Esophagus muscularis mucosa (tissue), 4 donors: ENCODE measurements at regions not wholly inside any gene's neighbourhood (a gene's known extent, or its start where the extent isn't known, plus 50 kb on each side); places are given as distances from the start of the nearest gene placed in this dataset.
"Not testable (repeated sequence)": the region's sequence is repeated elsewhere in the genome, so short reads cannot be mapped to it uniquely, and the experiment has no call there.

Source experiments
- DNase-seq: peaks from one replicate; pipeline ENCODE4 v3.0.0-alpha.2; 2017; ENCODE audit errors: extremely low spot score
- H3K27ac ChIP-seq, 4 donors: fragments of 200-600 bp; sonication (generic); replicated peaks in 1 of 4; 1 replicate in 3 of 4; 2 replicates in 1 of 4; pipeline ENCODE4 v1.5.1; 2016 to 2019; ENCODE audit warnings: mild to moderate bottlenecking in 1 of 4
- H3K27me3 ChIP-seq, 4 donors: fragments of 200-600 bp; sonication (generic); one replicate each; pipeline versions ENCODE4 v1.5.1 to v1.6.0; 2016 to 2019
- H3K36me3 ChIP-seq, 4 donors: fragments of 200-600 bp; sonication (generic); one replicate each; pipeline ENCODE4 v1.5.1; 2016 to 2019
- H3K4me1 ChIP-seq, 4 donors: fragments of 200-600 bp; sonication (generic); one replicate each; pipeline ENCODE4 v1.5.1; 2016 to 2019
- H3K4me3 ChIP-seq, 4 donors: fragments of 200-600 bp; sonication (generic); 1 replicate in 2 of 4; 2 replicates in 2 of 4; pipeline ENCODE4 v1.5.1; 2016 to 2019; ENCODE audit warnings: mild to moderate bottlenecking in 4 of 4, moderate library complexity in 1 of 4
- H3K9me3 ChIP-seq, 4 donors: fragments of 200-600 bp; sonication (generic); 1 replicate in 3 of 4; 2 replicates in 1 of 4; pipeline ENCODE4 v1.5.1; 2016 to 2019
- EP300 ChIP-seq: sonication (generic); formaldehyde crosslinking; IDR thresholded peaks from one replicate; pipeline ENCODE4 v1.6.1; 2017; ENCODE audit warnings: antibody characterized with exemption
- POLR2A ChIP-seq: fragments of 450-650 bp; IDR thresholded peaks from one replicate; pipeline ENCODE4 v1.6.1; 2017; ENCODE audit warnings: antibody characterized with exemption, moderate library complexity, mild to moderate bottlenecking, low read depth
- POLR2AphosphoS5 ChIP-seq, 2 donors: sonication (generic); formaldehyde crosslinking; IDR thresholded peaks; one replicate each; pipeline ENCODE4 v1.6.1; 2017; ENCODE audit warnings: antibody characterized with exemption in 2 of 2
- WGBS: methylation state at CpG from one replicate; pipeline ENCODE4 v1.1.5; 2018; 5-methylcytosine and 5-hydroxymethylcytosine counted together
- intact Hi-C: fragments of 100-400 bp; cut with DNase I; formaldehyde crosslinking; loops from one replicate; pipeline ENCODE4 v1.15.1; 2023
- TF ChIP-seq, protein P1 (sequence below), 3 experiments: fragments of 200-600 bp in 2 of 3; fragments of 450-650 bp in 1 of 3; sonication (generic) in 2 of 3; IDR thresholded peaks; one replicate each; pipeline ENCODE4 v1.5.1; 2017 to 2019; ENCODE audit warnings: antibody characterized with exemption in 3 of 3, mild to moderate bottlenecking in 2 of 3, moderate library complexity in 1 of 3

DNA sequence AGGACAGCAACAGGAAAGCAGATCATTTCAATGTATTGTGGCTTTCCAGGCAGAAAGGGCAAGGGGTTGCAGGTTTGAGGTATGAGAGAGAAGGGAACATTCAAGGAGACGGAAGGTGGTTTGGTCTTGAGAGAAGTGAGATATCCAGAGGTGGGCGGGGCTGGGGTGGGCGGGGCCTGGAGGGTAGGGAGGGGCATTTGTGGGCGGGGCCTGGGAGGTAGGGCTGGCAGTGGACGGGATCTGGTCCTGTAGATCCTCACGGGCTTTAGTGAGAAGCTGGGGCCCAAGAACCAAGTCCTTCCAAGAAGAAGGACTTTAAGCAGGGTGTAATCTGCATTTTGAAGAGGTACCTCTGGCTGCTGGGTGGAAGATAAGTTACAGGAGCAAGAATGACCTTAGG, 199.2 kb downstream of the MN1 start:
- Histone ChIP-seq H3K4me3 (no peak overlapping the region), H3K4me1 (no peaks in the 10 kb centered on the region), H3K9me3 (peaks cover 0 to 9% (median 2%) of the 10 kb centered on the region in 4 donors), H3K36me3 (no peaks in the 10 kb centered on the region), H3K27me3 (no peaks in the 10 kb centered on the region), H3K27ac (no peak overlapping the region)
- no peak for TF ChIP-seq EP300
- TF ChIP-seq, protein P1, sequence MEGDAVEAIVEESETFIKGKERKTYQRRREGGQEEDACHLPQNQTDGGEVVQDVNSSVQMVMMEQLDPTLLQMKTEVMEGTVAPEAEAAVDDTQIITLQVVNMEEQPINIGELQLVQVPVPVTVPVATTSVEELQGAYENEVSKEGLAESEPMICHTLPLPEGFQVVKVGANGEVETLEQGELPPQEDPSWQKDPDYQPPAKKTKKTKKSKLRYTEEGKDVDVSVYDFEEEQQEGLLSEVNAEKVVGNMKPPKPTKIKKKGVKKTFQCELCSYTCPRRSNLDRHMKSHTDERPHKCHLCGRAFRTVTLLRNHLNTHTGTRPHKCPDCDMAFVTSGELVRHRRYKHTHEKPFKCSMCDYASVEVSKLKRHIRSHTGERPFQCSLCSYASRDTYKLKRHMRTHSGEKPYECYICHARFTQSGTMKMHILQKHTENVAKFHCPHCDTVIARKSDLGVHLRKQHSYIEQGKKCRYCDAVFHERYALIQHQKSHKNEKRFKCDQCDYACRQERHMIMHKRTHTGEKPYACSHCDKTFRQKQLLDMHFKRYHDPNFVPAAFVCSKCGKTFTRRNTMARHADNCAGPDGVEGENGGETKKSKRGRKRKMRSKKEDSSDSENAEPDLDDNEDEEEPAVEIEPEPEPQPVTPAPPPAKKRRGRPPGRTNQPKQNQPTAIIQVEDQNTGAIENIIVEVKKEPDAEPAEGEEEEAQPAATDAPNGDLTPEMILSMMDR (IDR thresholded peaks at IDR 0.05): no peak
- TF ChIP-seq POLR2A: no peak
- no peak for TF ChIP-seq POLR2AphosphoS5 (IDR thresholded peaks at IDR 0.05)
- no peak for DNase-seq
- intact Hi-C loops: no loop called here
- 75% methylated on average over 6 of the region's 6 CpGs for WGBS

DNA sequence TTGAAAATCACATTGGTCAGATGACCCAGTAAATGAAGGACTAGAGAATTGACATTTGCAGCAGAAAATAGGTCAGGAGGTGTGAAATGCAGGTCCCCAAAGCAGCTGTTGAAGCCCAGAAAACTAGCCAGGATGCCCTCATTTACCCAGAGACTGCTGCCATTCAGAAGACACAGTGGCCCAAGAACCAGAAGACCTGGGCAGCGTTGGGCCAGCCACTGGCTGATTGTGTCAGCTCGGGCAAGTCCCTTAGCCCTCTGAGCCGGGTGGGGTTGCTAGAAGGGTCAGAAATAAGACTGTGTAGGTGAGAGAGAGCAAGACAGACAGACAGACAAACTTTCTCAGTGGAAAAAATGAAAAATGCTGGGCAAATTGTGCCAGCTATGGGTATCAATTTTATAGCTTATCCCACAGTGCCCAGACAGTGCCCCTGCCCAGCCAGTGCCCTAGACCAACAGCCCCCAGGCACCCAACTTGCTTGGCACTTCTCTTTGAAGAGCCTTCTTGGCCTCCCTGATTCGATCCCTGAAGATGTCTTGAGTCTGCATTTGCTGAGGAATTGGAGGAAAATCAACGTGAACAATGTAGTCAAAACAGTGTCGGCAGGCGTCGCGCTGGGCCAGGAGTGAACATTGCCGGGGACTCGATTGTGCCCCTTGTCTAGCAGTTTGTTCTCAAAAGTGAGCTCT, 198.3 kb downstream of the MN1 start:
- Histone ChIP-seq H3K27ac (no peak overlapping the region), H3K9me3 (peaks cover 0 to 9% (median 2%) of the 10 kb centered on the region in 4 donors), H3K27me3 (no peaks in the 10 kb centered on the region), H3K4me3 (no peak overlapping the region), H3K4me1 (no peaks in the 10 kb centered on the region), H3K36me3 (no peaks in the 10 kb centered on the region)
- no peak for DNase-seq
- TF ChIP-seq EP300 (no peak), POLR2AphosphoS5 (IDR thresholded peaks at IDR 0.05) (no peak), POLR2A (no peak)
- TF ChIP-seq, protein P1 (IDR thresholded peaks at IDR 0.05): no peak
- WGBS: 89% methylated on average over 11 of the region's 11 CpGs
- intact Hi-C loops: no loop called here

DNA sequence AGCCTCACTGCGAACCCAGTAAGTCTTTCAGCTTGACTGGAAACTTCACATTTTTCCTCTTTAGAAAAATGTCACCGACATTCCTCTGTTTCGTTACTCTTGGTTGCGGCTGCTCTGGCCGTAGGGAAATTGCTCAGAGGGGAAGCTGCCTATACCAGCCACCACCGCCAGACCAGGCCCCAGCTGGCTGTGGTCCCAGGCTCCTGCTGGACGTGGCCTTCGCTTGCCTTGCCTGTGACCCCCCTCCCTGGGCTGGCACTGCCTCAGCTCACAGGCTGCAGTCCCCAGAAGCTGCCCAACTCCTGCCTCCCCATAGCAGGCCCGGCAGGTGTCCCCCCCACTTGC, 197.8 kb downstream of the MN1 start:
- TF ChIP-seq, protein P1 (IDR thresholded peaks at IDR 0.05): no peak
- TF ChIP-seq POLR2AphosphoS5 (IDR thresholded peaks at IDR 0.05) (no peak), EP300 (no peak), POLR2A (no peak)
- Histone ChIP-seq H3K27me3 (no peaks in the 10 kb centered on the region), H3K4me3 (no peak overlapping the region), H3K4me1 (no peaks in the 10 kb centered on the region), H3K27ac (no peak overlapping the region), H3K36me3 (no peaks in the 10 kb centered on the region), H3K9me3 (peaks cover 0 to 9% (median 2%) of the 10 kb centered on the region in 4 donors)
- intact Hi-C loops: no loop called here
- 86% methylated on average over 7 of the region's 9 CpGs for WGBS
- DNase-seq: no peak

DNA sequence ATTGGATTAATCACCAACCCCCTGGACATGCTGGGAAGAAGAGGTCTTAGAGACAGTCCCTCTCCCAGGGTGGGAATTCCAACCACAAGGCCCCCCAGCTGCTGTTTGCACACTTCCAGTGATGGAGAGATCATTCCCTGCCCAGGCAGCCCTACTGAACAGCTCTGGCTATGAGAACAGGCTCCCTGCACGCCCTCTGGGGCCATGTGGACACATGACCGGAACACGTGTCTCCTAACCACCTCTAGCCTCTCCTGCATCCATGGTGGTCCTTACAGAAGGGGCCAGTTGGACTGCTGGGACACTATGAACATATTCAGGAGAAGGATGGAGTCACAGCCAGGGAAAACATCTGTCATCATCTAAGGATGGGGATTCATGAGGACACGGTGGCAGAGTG, 196.2 kb downstream of the MN1 start:
- Histone ChIP-seq H3K27ac (no peak overlapping the region), H3K4me3 (no peak overlapping the region), H3K27me3 (peaks cover 0 to 9% (median 0%) of the 10 kb centered on the region in 4 donors), H3K9me3 (peaks cover 0 to 9% (median 2%) of the 10 kb centered on the region in 4 donors), H3K4me1 (no peaks in the 10 kb centered on the region), H3K36me3 (no peaks in the 10 kb centered on the region)
- WGBS: 94% methylated on average over 4 of the region's 4 CpGs
- intact Hi-C loops: no loop called here
- DNase-seq: no peak
- TF ChIP-seq, protein P1 (IDR thresholded peaks at IDR 0.05): no peak
- no peak for TF ChIP-seq EP300
- no peak for TF ChIP-seq POLR2A
- no peak for TF ChIP-seq POLR2AphosphoS5 (IDR thresholded peaks at IDR 0.05)

DNA sequence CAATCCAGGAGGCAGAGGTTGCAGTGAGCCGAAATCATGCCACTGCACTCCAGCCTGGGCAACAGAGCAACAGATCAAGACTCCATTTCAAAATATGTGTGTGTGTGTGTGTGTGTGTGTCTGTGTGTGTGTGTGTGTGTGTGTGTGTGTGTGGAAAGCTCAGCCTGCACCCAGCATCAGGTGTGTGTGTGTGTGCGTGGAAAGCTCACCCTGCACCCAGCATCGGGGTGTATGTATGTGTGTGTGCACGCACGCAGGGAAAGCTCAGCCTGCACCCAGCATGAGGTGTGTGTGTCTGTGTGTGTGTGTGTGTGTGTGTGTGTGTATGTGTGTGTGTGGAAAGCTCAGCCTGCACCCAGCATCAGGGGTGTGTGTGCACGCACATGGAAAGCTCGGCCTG, 193.8 kb downstream of the MN1 start:
- H3K4me1 ChIP-seq, DNase-seq, H3K9me3 ChIP-seq, H3K36me3 ChIP-seq, H3K4me3 ChIP-seq, intact Hi-C loops, H3K27ac ChIP-seq: not testable (repeated sequence)
- H3K27me3 ChIP-seq: peaks cover 0 to 17% (median 0%) of the 10 kb centered on the region in 4 donors
- 95% methylated on average over 6 of the region's 7 CpGs for WGBS
